NCI-H1436 treated with DMSO at 0.1 percent for 48 hours (cell line): ENCODE measurements at regions not wholly inside any gene's neighbourhood (a gene's known extent, or its start where the extent isn't known, plus 50 kb on each side); places are given as distances from the start of the nearest gene placed in this dataset.

Experiments used
- DNase-seq: peaks from one replicate; lab custom pipeline; 2025; lab: John Stamatoyannopoulos, UW

DNA sequence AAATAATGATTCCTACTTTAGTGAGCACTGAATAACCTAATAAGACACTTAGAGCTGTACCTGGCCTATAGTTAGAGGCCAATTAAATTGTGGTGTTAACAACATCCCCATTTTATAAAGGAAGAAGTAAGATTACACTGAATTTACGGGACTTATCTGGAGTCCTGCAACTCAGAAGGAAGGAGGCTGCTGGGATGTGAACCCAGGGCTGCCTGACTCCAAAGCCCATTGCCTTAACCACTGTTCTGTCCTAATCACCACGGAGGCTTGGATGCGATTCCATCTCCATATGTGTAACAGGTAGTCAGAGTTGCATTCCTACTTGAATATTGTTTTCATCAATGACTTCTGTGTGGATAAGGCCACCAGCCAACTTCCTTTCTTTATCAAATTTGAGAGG, 168.9 kb downstream of the SOCS6 start:
- no peak for DNase-seq

DNA sequence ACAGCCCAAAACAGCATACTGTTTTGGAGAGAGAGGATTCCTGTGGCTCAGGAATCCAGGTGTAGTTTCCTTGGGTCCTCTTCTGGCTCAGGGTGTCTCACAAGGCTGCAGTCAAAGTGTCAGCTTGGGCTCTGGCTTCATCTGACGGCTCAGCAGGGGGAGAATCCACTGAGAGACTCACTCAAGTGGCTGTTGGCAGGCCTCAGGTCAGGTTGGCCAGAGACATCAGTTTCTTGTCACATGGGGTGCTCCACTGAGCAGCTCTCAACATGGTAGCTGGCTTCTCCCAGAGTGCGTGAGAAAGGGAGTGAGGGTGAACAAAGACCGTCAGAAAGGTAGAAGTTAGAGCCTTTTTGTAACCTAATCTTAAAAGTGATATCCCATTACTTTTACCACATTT, 168.4 kb downstream of the SOCS6 start:
- DNase-seq, result no peak

DNA sequence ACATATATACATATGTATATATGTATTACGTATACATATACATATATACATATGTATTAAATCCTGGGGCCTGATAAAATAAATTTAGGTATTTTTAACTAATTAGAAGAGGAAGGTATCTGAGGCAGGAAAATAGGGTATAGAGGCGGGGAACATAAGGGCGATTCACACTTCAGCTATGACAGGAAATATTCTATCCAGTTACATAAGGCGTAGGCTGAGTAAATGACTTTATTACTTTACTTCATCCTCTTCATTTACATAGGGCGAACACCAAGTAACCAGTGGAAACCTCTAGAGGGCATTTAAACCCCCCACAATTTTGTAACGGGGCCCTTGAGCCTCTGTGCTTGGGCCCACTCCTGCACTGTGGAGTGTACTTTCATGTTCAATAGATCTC, 167.5 kb downstream of the SOCS6 start:
- DNase-seq, result no peak

DNA sequence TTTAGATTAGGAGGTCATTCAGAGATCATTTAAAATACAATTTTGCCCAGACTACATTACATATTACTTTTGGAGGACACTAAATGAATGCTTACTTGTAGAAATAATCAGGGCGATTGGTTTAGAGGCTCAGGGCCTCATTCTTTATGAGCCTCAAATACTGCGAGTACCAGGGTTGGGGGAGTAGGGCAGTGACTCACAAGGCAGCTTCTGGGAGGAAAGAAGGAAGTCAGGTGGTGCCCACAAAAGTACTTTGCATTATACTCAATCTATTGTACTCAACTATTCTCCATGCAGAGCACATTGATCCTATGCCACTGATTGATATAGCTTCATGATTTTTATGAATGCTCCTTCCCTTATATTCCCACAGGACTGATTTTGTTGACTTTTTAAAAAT, 166.9 kb downstream of the SOCS6 start:
- DNase-seq, result no peak

DNA sequence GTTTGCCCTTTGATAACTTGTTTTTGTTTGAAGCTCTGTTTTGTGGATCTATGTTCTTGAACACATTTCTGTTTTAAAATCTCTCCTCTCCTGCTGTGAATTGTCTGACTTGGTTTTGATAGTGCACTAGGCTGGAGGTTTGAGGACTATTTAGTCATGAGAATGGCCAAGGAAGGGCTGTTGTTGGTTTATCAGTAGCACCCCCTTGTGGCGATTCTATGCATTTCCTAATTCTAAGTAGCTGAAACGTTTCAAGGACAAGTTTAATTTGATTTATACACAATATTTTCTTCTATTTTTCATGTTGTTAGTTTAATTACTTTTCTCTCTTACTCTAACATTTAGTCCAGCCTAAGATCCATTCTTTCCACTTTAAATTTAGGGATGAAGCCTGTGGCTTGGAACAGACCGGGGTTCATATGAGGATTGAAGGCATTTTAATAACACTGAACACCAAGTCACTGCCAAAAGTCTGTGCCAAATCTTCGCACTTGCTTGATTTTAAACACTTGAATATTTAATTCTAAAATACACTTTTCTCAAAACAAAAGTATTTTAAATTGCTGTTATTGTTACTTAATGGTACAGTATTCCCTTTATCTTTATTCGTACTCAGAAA, 166.0 kb downstream of the SOCS6 start:
- DNase-seq, result peak; percentile 1

DNA sequence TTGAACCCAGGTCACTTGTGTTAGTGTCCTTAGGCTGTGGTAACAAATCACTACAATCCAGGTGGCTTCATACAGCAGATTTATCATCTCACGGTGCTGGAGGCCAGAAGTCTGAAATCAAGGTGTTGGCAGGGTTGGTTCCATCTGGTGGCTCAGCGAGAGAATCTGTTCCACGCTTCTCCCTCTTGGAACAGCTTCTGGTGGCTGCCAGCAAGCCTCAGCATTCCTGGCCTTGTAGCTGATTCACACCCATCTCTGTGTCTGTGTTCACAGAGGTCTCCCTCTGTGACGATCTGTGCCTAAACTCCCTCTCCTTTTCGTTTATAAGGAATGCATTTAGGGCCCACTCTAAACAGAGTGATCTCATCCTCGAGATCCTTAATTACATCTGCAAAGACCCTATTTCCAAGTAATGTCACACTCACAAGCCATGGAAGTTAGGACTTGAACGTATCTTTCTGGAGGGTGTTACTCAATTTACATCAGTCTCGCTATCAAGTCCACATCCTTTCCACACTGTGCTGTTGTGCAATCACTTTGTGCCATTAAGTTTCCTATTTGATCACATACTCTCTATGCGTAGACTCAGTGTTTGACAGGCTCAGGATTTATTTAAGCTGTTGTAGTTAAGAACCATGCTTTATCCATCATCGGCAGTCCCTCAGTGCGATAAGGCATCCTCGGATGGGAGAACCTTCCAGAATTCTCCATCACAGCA, 164.4 kb downstream of the SOCS6 start:
- no peak for DNase-seq

DNA sequence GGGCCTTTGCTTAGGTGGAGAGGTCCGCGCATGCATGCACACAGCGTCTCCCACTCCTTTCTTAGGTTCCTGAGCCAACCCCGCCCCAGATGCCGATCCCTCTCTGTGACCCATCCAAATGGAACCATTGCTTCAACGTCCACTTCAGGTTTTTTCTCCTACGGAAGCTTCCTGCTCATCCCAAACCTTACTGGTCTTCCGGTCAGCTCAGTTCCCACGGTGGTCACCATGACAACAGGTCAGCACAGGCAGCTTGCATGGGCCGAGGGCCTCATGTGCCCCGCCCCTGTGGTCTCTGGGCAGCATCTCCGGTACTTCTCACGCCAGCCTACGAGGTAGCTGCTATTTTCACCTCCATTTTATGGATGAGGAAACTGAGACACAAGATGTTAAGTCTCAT, 163.7 kb downstream of the SOCS6 start:
- DNase-seq, result no peak

DNA sequence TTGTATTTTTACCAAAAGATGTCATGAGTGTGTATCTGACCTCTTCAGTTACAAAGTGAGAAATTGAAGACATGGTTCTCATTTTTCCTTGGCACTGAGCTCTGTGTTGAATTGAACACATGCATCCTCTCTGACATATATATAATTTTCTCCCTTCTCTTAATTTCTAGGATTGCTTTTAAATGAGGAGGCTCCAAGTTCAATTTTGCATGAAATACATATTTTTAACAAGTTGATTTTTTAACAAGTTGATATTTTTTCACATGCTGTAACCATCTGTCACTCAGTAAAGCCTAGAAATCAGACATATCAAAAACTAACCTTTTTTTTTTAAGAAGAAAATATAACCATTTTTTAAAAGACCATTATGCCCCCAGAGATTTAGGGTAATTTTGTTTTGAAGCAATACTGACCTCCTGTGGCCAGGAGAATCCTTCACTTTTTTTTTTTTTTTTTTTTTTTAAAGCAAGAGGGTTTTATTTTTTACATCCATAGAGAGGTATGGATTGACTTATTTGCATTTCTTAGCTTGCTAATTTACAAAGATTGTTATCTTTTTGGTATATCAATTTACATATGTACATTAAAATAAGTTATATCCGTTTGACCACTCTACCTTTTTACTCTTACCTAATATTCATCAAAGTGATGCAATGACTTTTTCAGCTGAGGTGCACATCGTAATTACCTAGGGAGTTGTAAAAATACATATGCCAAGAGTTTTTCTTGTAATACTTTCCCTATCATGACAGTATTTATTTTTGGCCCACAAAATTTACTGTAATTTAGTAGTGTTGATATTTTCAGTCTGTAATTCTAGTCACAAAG, 161.8 kb downstream of the SOCS6 start:
- DNase-seq, result no peak

DNA sequence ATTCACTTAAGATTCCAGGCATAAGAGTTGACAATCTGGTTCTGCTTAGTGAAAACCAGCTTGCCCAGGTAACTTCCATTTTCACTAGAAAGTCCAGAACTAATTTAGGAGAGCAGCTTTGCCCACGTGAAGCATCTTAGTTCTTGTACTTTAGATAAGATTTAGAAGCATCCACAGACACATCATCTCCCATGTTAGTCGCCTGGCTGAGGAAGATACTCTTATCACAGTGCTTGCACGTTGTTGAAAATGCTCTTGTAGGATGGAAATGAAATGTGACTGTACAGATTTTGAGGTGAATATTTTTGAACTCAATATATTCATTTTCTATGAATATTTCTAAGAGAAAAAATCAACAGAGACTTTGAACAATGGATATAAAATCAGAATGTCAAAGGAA, 159.7 kb downstream of the SOCS6 start:
- DNase-seq, result no peak

DNA sequence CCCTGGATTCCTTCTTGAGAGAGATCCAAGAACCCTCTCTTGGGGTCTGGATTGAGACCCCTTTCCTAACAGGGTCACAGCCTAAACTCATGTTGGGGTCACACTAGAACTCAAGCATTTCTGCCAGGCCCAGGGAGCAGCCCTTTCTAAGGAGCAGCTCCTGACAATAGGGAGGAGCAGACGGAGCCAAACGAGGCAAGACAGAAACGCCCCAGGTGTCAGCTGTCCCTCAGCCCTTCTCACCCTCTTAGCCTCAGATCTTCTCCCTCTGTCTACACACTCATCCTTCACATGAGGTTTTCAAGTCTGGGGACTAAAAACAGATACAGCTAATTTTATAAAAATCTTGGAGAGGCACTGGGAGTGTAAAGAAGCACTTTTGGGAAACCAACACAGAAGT, 157.2 kb downstream of the SOCS6 start:
- DNase-seq, result no peak

DNA sequence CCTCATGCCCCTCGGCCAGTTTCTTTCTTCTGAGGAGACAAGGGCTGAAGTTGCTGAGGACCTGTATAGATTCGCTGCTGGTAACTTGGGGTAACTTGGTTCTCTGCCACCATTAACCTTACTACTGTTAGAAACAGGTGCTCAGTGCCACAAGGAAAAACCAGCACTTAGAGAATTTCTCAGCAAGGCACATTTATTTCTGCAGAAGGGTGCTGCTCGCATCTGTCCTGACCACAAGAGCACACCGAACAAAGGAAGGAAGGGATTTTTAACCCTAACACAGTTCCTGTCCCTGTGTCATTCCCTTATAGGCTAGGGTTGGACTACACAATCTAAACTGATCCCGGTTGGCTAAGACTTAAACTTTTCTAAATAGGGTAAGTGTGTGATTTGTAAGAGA, 154.1 kb downstream of the SOCS6 start:
- no peak for DNase-seq

DNA sequence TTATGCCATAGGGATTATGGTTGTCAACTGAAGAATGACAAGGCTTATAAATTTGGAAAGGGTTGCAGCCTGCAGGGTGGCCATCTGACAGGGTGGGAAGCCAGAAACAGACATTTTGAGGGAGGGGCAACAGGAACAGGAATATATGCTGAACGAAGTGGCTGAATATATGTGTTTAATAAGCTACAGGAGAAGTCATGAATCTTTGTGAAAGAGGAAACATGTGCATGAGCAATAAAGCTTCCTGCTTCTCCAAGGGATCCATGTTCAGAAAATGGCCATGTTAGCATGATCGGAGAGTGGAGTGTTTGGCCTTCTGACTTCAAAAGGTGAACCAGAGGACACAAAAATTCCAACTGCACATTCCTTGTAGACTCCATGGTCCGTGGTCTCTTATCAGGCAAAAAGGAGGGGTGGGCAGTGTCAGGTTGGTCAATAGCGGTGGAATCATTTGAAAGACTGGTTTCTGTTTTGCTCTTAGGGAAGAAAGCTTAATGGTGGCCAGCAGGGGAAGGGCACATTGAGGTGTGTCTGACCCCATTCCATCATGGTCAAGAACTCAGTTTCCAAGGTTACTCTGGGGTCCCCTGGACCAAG, 144.1 kb downstream of the SOCS6 start:
- DNase-seq, result no peak

DNA sequence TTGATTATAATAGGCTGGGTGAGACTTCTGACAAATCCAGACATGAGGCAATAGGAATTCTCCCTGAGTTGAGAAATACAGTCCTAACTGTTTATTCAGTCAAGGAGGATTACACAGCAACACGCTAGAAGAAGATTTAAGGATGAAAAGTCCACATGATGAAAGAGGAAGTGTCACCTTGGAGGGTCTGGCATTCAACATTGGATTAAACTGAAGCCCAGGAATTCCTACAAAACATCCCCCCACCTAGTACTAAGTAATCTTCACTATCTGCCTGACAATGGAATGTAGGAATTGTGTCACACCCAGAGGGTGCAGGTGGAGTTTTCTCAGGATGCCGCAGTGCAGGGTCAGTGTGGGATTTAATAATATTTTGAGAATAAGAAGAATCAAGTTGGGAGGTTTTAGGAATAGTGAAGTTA, 142.4 kb downstream of the SOCS6 start:
- DNase-seq, result no peak

DNA sequence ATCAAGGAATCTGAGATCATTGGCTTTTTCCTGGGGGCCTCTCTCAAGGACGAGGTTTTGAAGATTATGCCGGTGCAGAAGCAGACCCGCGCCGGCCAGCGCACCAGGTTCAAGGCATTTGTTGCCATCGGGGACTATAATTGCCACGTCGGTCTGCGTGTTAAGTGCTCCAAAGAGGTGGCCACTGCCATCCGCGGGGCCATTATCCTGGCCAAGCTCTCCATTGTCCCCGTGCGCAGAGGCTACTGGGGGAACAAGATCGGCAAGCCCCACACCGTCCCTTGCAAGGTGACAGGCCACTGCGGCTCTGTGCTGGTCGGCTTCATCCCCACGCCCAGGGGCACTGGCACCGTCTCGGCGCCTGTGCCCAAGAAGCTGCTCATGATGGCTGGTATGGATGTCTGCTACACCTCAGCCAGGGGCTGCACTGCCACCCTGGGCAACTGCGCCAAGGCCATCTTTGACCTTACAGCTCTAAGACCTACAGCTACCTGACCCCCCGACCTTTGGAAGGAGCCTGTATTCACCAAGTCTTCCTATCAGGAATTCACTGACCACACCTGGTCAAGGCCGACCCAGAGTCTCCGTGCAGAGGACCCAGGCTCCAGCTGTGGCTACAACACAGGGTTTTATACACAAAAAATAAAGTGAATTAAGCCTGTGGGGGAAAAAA, 141.8 kb downstream of the SOCS6 start:
- DNase-seq, result no peak

DNA sequence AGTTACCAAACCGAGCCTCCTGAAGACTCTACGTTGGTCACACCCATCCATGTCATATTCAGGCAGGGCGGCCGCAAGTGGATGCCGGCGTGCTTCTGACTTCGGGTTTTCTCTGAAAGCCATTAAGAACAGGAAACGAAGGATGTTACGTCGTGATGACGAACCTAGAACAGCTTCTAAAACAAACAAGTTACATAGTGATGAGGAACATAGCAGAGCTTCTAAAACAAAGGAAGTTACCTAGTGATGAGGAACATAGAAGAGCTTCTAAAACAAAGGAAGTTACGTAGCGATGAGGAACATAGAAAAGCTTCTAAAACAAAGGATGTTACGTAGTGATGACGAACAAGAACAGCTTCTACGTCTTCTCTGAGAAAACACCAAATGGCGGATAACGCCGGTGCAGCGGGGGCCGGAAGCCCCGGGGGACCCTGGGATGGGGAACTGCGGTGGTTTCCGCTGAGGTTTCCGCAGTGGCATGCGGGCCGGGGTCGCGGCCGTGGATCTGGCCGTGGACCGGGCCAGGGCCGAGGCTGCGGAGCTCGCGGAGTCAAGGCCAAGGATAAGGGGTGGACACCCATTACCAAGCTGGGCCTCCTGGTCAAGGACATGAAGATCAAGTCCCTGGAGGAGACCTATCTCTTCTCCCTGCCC, 141.1 kb downstream of the SOCS6 start:
- no peak for DNase-seq

DNA sequence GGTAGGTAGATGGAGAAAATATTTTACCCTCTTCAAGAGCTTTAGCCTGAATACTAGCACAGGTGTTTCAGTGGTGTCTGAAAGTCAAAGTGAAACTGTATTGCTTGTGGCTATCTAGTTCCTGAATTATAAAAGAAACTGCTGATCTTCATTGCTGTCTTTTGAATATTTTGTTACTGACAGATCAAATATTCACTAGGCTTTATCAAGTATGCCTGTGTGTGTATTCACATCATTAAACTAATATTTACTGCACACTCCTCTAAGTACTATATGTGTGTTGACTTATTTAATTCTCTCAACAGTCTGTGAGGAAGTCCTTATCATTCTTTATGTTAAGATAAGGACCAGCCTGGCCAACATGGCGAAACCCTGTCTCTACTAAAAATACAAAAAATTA, 139.6 kb downstream of the SOCS6 start:
- no peak for DNase-seq

DNA sequence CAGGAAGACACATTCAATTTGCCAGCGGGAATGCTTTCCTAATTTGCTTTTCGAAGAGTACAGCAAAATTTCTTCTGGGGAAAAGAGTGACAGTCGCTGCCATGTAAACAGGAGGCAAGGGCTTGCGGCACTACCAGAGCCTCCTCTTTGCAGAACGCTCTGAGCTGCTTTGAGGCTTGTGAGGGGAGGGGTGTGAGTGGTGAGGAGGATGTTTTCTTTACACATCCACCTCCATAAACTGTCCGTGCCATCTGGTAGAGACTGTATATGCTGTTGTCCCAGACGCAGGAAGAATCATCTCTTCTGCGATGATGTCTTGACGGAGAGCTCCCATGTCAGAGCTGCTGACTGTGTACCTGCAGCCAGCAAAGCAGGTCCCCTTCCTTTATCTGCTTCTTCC, 138.0 kb downstream of the SOCS6 start:
- DNase-seq, result no peak

DNA sequence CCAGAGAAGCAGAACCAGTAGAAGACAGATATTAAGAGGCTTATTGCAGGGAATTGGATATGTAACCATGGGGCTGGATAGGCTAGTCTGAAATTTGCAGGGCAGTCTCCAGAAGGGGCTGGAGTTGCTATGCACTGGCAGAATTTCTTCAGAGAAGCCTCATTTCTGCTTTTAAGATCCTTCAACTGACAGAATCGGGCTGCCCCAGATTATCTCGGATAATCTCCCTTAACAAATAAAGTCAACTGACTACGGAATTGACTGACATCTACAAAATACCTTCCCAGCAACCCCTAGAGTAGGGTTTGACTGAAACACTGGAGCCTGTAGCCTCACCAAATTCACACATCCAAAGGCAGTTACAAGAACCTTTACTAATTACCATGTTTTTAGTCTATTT, 136.4 kb downstream of the SOCS6 start:
- no peak for DNase-seq

DNA sequence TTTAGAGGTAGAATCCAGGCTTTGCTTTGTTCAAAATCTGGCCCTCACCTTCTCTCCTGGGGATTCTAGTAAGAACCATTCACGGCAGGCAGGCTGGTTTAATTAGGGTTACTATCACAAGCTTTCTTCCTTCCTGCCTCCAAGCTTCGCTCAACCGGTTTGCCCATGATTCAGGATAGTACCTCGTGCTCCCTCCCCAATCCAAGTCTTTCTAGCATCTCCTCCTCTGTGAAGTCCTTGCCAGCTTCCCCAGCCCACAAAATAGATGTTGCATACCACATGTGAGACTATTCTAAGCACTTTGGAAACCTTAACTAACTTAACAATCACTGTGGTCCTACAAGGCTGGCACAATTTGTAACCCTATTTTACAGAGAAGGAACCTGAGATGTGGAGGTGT, 135.1 kb downstream of the SOCS6 start:
- no peak for DNase-seq

DNA sequence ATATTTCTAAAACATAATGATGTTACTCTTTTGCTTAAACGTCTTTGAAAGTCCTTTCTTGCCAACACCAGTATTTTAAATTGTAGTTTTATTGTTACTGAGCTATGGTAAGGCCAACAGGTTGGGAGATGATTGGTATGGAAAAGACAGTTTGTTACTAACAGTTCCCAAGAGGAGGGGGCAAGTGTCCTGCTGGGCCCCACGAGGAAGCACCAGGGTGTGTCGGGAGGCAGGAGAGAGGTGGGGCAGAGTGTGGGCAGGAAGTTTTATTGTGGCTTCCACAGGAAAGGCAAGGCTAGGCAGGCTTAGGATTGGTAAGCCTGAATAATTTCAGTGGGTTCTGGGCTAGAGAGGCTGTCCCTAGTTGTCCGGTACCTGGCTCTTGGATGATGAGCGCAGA, 134.3 kb downstream of the SOCS6 start:
- no peak for DNase-seq

DNA sequence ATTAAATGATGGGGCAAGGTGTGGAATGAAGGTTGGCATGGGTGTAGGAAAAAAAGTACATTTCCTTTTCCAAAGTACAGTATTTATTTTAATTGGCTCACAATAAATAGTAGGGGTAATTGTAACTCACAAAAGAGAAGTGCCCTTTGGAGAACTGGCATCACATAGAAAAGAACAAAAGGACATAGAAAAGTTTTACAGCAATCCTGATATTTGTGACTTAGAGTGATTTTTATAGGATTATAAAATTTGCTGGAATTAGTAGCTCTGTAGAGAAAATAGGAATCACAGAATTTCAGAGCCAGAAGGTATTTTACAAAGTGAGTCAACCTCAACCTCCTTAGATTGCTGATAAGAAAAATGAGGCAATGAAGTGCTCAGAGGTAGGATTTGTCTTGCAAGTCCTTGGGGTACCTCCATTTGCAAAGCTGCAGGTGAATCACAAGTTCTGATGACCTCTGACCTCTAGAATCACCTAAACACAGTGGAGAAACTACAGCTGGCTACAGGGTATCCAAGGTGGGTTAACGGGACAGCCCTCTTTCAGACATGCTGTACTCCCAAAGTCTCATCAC, 133.6 kb downstream of the SOCS6 start:
- no peak for DNase-seq
